NCI-H748 (cell line): ENCODE measurements at regions not wholly inside any gene's neighbourhood (a gene's known extent, or its start where the extent isn't known, plus 50 kb on each side); places are given as distances from the start of the nearest gene placed in this dataset.
"Not testable (repeated sequence)": the region's sequence is repeated elsewhere in the genome, so short reads cannot be mapped to it uniquely, and the experiment has no call there.

Experiments used
- DNase-seq: peaks from one replicate; lab custom pipeline; 2025; ENCODE audit not compliant: unreplicated experiment; lab: John Stamatoyannopoulos, UW

DNA sequence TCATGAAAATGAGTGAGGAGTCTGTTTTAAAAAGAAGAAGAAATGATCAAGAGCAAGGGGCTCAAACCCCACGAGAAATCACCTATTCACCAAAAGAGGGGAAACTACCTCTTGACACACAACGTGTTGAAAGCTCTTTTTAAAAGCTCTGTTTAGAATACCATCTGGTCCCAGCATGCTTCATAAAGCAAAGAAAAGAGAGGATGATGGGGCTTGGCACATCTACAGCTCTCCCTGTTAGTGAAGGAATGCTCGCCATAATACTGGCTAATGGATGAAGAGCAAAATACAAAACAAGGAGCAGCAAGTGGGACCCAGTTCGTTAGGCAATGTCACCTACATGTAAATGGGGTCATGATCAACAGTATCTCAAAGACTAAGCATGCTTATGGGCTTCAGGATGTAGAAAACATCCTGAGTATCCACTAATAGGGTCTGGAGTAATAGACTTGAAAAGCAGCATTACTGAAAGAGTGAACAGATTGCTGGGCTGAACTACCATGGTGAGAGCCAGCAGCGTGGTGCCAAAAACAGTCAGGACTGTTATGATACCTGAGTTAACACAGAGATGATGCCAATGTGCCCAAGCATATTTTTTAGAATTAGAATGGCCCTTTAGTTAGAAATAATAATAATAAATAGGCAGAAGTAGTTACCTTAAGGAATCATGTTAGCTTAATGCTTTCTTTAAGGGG lies 159.7 kb upstream of the POU1F1 start:
- DNase-seq = no peak

- DNase-seq = not testable (repeated sequence)
Measured at GRCh38 chr3:87433445-87433844, 157.1 kb upstream of the POU1F1 start.

GRCh38 chr3:87426918-87427317 lies 150.5 kb upstream of the POU1F1 start:
- DNase-seq = no peak

- no peak for DNase-seq
Measured at GRCh38 chr3:87425056-87425455, 148.7 kb upstream of the POU1F1 start.

DNA sequence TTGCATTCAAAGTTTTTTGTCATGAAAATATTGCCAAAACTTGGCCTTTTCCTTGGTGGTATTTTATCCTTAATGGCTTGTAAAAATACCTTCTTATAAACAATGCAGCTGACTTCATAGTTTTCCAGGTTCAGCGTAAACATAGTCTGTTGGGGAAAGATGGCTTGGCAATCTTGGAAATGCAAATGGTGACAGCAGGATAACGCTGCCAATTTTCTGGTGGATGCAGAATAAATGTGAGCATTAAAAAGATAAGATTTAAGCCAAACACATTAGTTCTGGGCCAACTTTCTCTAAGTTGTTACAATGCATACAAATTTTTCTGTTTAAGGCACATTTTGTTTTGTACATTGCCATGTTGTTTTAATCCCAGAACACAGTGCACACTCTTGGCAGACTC lies 147.0 kb upstream of the POU1F1 start:
- DNase-seq = no peak

DNA sequence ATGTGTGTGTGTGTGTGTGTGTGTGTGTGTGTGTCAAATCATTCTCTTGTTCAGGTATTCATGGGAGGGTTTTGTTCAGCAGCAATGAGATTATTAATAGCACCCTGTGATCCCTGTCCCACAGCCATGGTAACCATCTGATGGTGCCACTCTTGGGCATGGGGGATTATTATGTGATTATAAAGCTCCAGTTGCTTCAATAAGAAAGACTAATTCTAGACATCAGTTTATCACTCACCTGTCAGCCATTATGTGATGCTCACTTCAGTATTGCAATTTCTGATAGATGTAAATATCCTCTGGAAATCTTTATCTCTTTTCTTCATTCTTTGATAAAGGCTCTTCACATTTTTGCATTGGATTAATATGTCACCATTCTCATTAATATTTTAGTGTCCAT lies 145.9 kb upstream of the POU1F1 start:
- no peak for DNase-seq

- no peak for DNase-seq
Measured at GRCh38 chr3:87420171-87420570, 143.8 kb upstream of the POU1F1 start.

DNA sequence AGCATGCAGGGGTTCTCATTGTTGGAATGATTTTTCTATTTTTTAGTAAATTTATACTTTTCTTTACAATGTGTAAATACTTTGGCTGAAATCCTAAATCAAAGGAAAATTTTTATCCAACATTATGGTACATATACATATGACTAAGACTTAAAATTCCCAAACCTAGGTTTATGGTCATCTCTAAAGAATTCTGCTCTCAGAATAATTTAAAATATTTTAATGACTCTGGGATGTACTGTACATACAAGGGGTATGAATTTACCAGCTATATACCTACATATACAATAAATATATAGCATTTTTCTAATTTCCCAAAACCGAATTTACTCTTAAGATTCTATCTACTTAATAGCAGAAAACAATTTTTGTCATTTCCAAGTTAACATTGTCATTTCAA lies 137.9 kb upstream of the POU1F1 start:
- no peak for DNase-seq

GRCh38 chr3:87413814-87414213 lies 137.4 kb upstream of the POU1F1 start:
- no peak for DNase-seq

DNA sequence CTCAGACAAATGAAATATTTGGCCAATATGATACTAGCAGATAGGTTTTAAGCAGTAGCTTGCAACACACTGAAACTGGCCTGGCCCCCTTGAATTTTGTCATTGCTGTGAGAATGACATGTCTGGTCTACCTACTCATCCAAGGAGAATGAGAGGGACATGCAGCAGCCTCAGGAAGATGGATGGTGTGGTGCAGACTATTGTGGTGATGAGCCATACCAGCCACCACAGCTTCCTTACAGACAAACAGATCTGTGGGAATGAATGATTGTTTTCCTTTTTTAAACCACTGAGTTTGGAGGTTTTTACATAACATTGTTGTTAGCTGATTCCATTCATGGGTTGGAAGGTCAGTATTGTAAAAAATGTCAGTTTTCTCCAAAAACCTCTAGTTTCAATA lies 133.7 kb upstream of the POU1F1 start:
- no peak for DNase-seq

GRCh38 chr3:87398168-87398801 lies 121.9 kb upstream of the POU1F1 start:
- DNase-seq = no peak

DNA sequence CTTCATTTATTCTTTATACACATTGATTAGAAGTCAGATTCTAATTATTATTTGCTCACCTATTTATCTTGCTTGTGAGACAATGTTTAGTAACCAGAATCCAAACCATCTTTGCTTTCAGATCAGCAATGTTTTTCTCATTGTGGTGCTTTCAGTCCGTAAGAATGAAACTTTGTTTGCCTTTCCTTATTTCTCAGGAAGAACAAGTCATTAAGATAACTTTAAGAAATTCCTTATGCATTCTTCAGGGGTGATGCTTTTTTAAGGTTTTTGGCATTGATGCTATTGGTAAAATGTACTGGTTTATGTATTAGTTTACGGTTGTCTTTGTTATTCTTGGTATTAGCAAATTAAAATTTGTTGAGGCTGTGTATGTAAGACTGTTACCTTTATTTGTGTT lies 120.8 kb upstream of the POU1F1 start:
- no peak for DNase-seq

DNA sequence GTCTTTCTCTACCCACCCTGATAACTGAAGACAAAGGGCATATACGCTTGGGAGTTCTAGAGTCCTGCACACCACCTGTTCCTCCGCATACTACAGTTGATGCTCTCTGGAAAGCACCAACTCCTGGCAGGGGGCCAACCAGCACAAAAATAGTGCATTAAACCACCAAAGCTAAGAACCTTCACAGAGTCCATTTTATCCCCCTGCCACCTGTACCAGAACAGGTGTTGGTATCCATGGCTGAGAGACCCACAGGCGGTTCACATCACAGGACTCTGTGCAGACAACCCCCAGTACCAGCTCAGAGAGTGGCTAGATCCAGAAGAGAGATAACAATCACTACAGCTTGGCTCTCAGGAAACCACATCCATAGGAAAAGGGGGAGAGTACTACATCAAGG lies 114.4 kb upstream of the POU1F1 start:
- no peak for DNase-seq

DNA sequence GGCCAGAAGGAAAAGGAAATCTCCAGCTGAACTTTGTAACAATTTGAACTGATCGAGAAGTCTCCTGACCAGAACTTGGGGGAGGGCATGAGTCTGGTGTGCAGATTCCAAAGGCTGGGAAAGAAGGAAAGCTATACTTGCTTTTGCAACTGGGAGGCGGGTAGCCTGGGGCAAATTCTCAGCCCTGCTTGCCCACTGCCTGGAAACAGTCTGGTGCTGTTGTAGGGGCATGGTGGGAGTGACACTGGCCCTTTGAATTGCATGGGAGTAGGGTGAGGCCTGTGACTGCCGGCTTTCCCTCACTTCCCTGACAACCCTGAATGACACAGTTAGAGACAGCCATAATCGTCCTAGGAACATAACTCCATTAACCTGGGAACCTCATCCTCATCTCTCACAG lies 114.0 kb upstream of the POU1F1 start:
- no peak for DNase-seq

DNA sequence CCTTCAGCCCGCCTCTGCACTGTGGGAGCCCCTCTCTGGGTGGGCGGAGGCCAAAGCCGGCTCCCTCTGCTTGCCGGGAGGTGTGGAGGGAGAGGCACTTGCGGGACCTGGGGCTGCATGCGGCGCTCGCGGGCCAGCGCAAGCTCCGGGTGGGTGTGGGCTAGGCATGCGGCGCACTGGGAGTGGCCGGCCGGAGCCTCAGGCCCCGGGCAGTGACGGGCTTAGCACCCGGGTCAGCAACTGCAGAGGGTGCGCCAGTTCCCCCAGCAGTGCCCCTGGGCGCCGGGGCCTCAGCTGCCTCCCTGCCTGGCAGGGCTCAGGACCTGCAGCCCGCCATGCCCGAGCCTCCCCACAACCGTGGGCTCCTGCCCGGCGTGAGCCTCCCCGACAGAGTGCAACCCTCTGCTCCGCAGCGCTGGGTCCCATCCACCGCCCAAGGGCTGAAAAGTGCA lies 98.9 kb upstream of the POU1F1 start:
- DNase-seq = no peak

DNA sequence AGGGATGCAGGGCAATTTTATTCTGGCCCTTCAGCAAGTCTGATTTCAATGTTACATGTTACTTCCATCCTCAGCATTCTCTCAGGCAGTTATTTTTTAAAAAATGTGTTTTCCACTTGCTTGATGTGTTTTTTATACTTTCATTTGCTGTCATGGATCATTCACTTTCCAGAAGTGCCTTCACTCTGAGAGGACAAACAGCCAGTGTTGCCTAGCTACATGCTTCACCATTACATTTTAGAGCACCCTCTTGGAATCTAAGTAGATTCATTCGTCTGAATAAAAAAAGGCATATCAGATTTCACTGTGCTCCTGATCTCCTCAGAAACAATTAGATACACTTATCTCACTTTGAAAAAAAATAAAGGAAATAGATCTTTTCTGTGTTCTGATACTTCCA lies 93.6 kb upstream of the POU1F1 start:
- DNase-seq = peak; percentile 42

GRCh38 chr3:87367736-87368135 lies 91.4 kb upstream of the POU1F1 start:
- peak; percentile 1 for DNase-seq

GRCh38 chr3:87363721-87364120 lies 87.3 kb upstream of the POU1F1 start:
- DNase-seq = no peak

DNA sequence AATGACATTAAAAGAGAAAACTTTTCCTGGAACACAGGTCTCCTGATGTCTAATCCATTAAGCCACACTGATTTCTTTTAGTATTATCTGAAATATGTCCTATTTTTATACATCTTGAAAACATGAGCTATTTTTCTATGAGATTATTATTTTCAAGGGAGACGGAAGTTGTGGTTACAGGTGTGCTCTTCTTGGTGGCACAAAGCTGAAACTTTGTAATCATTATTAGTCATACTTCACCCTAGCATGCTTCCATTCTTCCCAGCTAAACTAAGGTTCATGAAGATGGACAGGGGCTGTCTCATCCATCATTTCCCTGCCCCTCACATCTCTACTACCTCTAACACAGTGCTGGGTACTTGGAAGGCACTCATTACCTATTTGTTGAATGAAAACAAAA lies 85.6 kb upstream of the POU1F1 start:
- DNase-seq = no peak

- no peak for DNase-seq
Measured at GRCh38 chr3:87361271-87361670, 84.9 kb upstream of the POU1F1 start.

- DNase-seq = peak; percentile 69
Measured at GRCh38 chr3:87359826-87360225, 83.4 kb upstream of the POU1F1 start.

GRCh38 chr3:87359025-87359424 lies 82.6 kb upstream of the POU1F1 start:
- no peak for DNase-seq

DNA sequence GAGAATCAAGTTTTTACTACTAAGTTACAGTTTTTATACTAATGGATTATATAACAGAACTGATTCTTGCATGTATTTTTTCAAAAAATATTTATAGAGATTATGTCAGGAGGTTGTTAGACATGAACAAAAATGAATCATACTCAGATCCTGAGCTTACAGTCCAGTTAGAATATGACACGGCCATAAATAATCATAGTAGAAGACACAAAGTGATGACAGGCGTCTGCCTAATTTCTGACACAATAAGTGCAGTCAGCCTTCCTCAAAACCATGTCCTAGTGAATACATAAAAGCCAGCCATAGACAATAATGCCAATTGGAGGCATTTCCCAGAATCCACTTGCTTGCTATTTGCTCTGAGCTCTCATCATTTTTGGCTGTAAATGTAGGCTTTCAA lies 81.7 kb upstream of the POU1F1 start:
- DNase-seq = no peak
